IMR-90 (cell line): ENCODE measurements at regions not wholly inside any gene's neighbourhood (a gene's known extent, or its start where the extent isn't known, plus 50 kb on each side); places are given as distances from the start of the nearest gene placed in this dataset.

Source experiments
- ATAC-seq: fragments of 200-7000 bp; cut with Tn5 transposase; 2 replicates; pipeline ENCODE4 v1.9.1; 2020; ENCODE audit warnings: low read depth, mild to moderate bottlenecking, moderate library complexity
- BruUV-seq: library from RNA; stranded (reverse); fragments of 400-500 nt; replicated peaks from 2 replicates; lab custom pipeline; 2021; lab: Mats Ljungman, UMichigan
- CTCF ChIA-PET: fragments of 300-600 bp; formaldehyde crosslinking; extraction: SDS; loops from one replicate; lab custom pipeline; 2021; ENCODE audit warnings: antibody characterized with exemption; lab: Yijun Ruan, JAX
- POLR2A ChIA-PET: fragments of 300-600 bp; sonication (Branson Sonifier 250); formaldehyde crosslinking; loops from one replicate; lab custom pipeline; 2022; ENCODE audit warnings: antibody characterized with exemption; ENCODE audit not compliant: unreplicated experiment; lab: Charles Lee
- DNase-seq: peaks from one replicate; pipeline ENCODE4 v3.0.0; 2013
- H2AFZ ChIP-seq: replicated peaks from 2 replicates; pipeline ENCODE3; 2013; ENCODE audit warnings: low read length, mild to moderate bottlenecking; ENCODE audit not compliant: poor library complexity
- H2AK5ac ChIP-seq: 2 replicates; pipeline ENCODE4 v1.6.1; 2013; ENCODE audit warnings: low read depth, low read length, inconsistent platforms
- H2AK9ac ChIP-seq: replicated peaks from 2 replicates; pipeline ENCODE3; 2013; ENCODE audit warnings: mild to moderate bottlenecking, low read depth, low read length, moderate library complexity; ENCODE audit not compliant: poor library complexity
- H2BK120ac ChIP-seq: 2 replicates; pipeline ENCODE4 v1.6.1; 2013; ENCODE audit warnings: low read depth, low read length, inconsistent platforms
- H2BK15ac ChIP-seq: 3 replicates; pipeline ENCODE4 v1.6.1; 2013; ENCODE audit warnings: low read depth, low read length, inconsistent platforms
- H2BK20ac ChIP-seq: 2 replicates; pipeline ENCODE4 v1.6.1; 2013; ENCODE audit warnings: low read depth, mild to moderate bottlenecking, inconsistent platforms, low read length, moderate library complexity
- H2BK5ac ChIP-seq: 2 replicates; pipeline ENCODE4 v1.6.1; 2013; ENCODE audit warnings: mild to moderate bottlenecking, low read depth, low read length, inconsistent platforms; ENCODE audit not compliant: poor library complexity, severe bottlenecking
- H3K14ac ChIP-seq: replicated peaks from 2 replicates; pipeline ENCODE4 v1.6.1; 2013; ENCODE audit warnings: low read depth, low read length, inconsistent platforms
- H3K18ac ChIP-seq: 2 replicates; pipeline ENCODE4 v1.6.1; 2013; ENCODE audit warnings: low read depth, low read length, control low read depth
- H3K23ac ChIP-seq: 2 replicates; pipeline ENCODE4 v1.6.1; 2013; ENCODE audit warnings: low read depth, low read length, inconsistent platforms
- H3K27ac ChIP-seq: 2 replicates; pipeline ENCODE4 v1.5.1; 2013; ENCODE audit warnings: mild to moderate bottlenecking, control low read depth, low read length; ENCODE audit not compliant: insufficient read depth
- H3K27me3 ChIP-seq: 2 replicates; pipeline ENCODE4 v1.6.1; 2013; ENCODE audit warnings: low read length; ENCODE audit not compliant: control insufficient read depth, insufficient read depth
- H3K36me3 ChIP-seq: 2 replicates; pipeline ENCODE4 v1.6.1; 2013; ENCODE audit warnings: low read length, mixed read lengths; ENCODE audit not compliant: control insufficient read depth, insufficient read depth
- H3K4ac ChIP-seq: 2 replicates; pipeline ENCODE4 v1.6.1; 2013; ENCODE audit warnings: low read depth, low read length, inconsistent platforms
- H3K4me1 ChIP-seq: 2 replicates; pipeline ENCODE4 v1.6.1; 2013; ENCODE audit warnings: low read length, mixed read lengths; ENCODE audit not compliant: control insufficient read depth, insufficient read depth
- H3K4me2 ChIP-seq: 2 replicates; pipeline ENCODE4 v1.6.1; 2013; ENCODE audit warnings: low read depth, mild to moderate bottlenecking, control low read depth, low read length, moderate library complexity
- H3K4me3 ChIP-seq: 2 replicates; pipeline ENCODE4 v1.5.1; 2013; ENCODE audit warnings: low read depth, mild to moderate bottlenecking, control low read depth, low read length, moderate library complexity; ENCODE audit not compliant: insufficient read depth
- H3K56ac ChIP-seq: 2 replicates; pipeline ENCODE4 v1.6.1; 2013; ENCODE audit warnings: low read length, inconsistent platforms; ENCODE audit not compliant: insufficient read depth; ENCODE audit errors: extremely low read depth
- H3K79me1 ChIP-seq, 2 experiments: 2 replicates each; pipeline ENCODE4 v1.6.1; 2013; ENCODE audit warnings: low read length in 2 of 2, inconsistent platforms in 1 of 2, low read depth in 1 of 2
- H3K9ac ChIP-seq: 2 replicates; pipeline ENCODE4 v1.6.1; 2013; ENCODE audit warnings: low read depth, low read length, control low read depth
- H3K9me1 ChIP-seq: 2 replicates; pipeline ENCODE4 v1.6.1; 2013; ENCODE audit warnings: low read length, inconsistent platforms; ENCODE audit not compliant: insufficient read depth
- H3K9me3 ChIP-seq: 2 replicates; pipeline ENCODE4 v1.6.1; 2013; ENCODE audit warnings: low read length; ENCODE audit not compliant: control insufficient read depth, insufficient read depth
- H4K20me1 ChIP-seq: 2 replicates; pipeline ENCODE4 v1.6.1; 2013; ENCODE audit warnings: low read length, inconsistent platforms; ENCODE audit not compliant: insufficient read depth
- H4K5ac ChIP-seq: 2 replicates; pipeline ENCODE4 v1.6.1; 2013; ENCODE audit warnings: mild to moderate bottlenecking, low read depth, low read length, control low read depth
- H4K8ac ChIP-seq, 2 experiments: 2 replicates each; pipeline ENCODE4 v1.6.1; 2013; ENCODE audit warnings: low read depth in 2 of 2, low read length in 2 of 2, control low read depth in 1 of 2, inconsistent platforms in 1 of 2
- H4K91ac ChIP-seq: 2 replicates; pipeline ENCODE4 v1.6.1; 2013; ENCODE audit warnings: low read depth, low read length, inconsistent platforms; ENCODE audit not compliant: insufficient read depth
- BHLHE40 ChIP-seq: fragments of 150-350 bp; IDR thresholded peaks from 2 replicates; pipeline ENCODE4 v1.6.1; 2016; ENCODE audit warnings: mild to moderate bottlenecking, low read depth, low read length
- CEBPB ChIP-seq: IDR thresholded peaks from 2 replicates; pipeline ENCODE4 v1.6.1; 2012; ENCODE audit warnings: low read depth, low read length, improper control_type of control experiment
- CHD1 ChIP-seq: IDR thresholded peaks from 2 replicates; pipeline ENCODE4 v1.6.1; 2012; ENCODE audit warnings: low read depth, low read length, improper control_type of control experiment
- ELK1 ChIP-seq: fragments of 150-350 bp; IDR thresholded peaks from 2 replicates; pipeline ENCODE4 v1.6.1; 2016; ENCODE audit warnings: low read depth, mild to moderate bottlenecking, low read length, moderate library complexity, borderline replicate concordance
- FOS ChIP-seq: fragments of 150-350 bp; IDR thresholded peaks from 2 replicates; pipeline ENCODE4 v1.6.1; 2016; ENCODE audit warnings: low read depth, low read length
- MAFK ChIP-seq: IDR thresholded peaks from 2 replicates; pipeline ENCODE4 v1.6.1; 2012; ENCODE audit warnings: low read depth, low read length, improper control_type of control experiment
- MAZ ChIP-seq: IDR thresholded peaks from 2 replicates; pipeline ENCODE4 v1.6.1; 2012; ENCODE audit warnings: low read depth, mild to moderate bottlenecking, low read length, improper control_type of control experiment, moderate library complexity, borderline replicate concordance
- MXI1 ChIP-seq: IDR thresholded peaks from 2 replicates; pipeline ENCODE4 v1.6.1; 2012; ENCODE audit warnings: low read depth, mild to moderate bottlenecking, low read length, moderate library complexity, borderline replicate concordance
- NFE2L2 ChIP-seq: fragments of 150-350 bp; IDR thresholded peaks from 2 replicates; pipeline ENCODE4 v1.6.1; 2016; ENCODE audit warnings: low read depth, mild to moderate bottlenecking, low read length
- POLR2A ChIP-seq: IDR thresholded peaks from 2 replicates; pipeline ENCODE4 v1.6.1; 2012; ENCODE audit warnings: mild to moderate bottlenecking, low read depth, low read length
- RAD21 ChIP-seq: IDR thresholded peaks from 2 replicates; pipeline ENCODE4 v1.6.1; 2012; ENCODE audit warnings: low read length, improper control_type of control experiment
- RCOR1 ChIP-seq: IDR thresholded peaks from 2 replicates; pipeline ENCODE4 v1.6.1; 2012; ENCODE audit warnings: mild to moderate bottlenecking, low read length, improper control_type of control experiment; ENCODE audit not compliant: insufficient replicate concordance
- RFX5 ChIP-seq: IDR thresholded peaks from 2 replicates; pipeline ENCODE4 v1.8.0; 2012; ENCODE audit warnings: low read depth, mild to moderate bottlenecking, low read length, moderate library complexity
- SMC3 ChIP-seq: fragments of 150-350 bp; IDR thresholded peaks from 2 replicates; pipeline ENCODE4 v1.6.1; 2016; ENCODE audit warnings: low read depth, mild to moderate bottlenecking, antibody characterized with exemption, low read length, moderate library complexity
- WGBS, 2 experiments: methylation state at CpG; one replicate each; pipeline versions ENCODE4 v1.1.5 to v1.1.7; 2013; ENCODE audit warnings: missing lambda C conversion rate in 2 of 2; ENCODE audit not compliant: insufficient read length in 1 of 2; ENCODE audit errors: extremely low coverage in 2 of 2; 5-methylcytosine and 5-hydroxymethylcytosine counted together
- dilution Hi-C: fragments of 300-500 bp; cut with HindIII; formaldehyde crosslinking; loops from one replicate; pipeline ENCODE4 v1.14.3; 2018; ENCODE audit warnings: low sequenced_read_pairs; ENCODE audit not compliant: unreplicated experiment
- in situ Hi-C: fragments of 300-500 bp; cut with MboI; formaldehyde crosslinking; loops from 3 replicates; pipeline ENCODE4 v1.14.3; 2019; ENCODE audit warnings: low sequenced_read_pairs, inconsistent platforms, mixed read lengths
- intact Hi-C: fragments of 100-400 bp; cut with micrococcal nuclease; formaldehyde crosslinking; loops from 2 replicates; pipeline ENCODE4 v1.10.0; 2022
- TF ChIP-seq, protein P1 (sequence below): conservative IDR thresholded peaks from 2 replicates; pipeline ENCODE4 v1.5.1; 2012; ENCODE audit warnings: mild to moderate bottlenecking, low read depth, low read length, improper control_type of control experiment
- TF ChIP-seq, protein P2 (sequence below): fragments of 150-350 bp; IDR thresholded peaks from 2 replicates; pipeline ENCODE4 v1.6.1; 2017; ENCODE audit warnings: mild to moderate bottlenecking, antibody characterized with exemption, low read length, low read depth

DNA sequence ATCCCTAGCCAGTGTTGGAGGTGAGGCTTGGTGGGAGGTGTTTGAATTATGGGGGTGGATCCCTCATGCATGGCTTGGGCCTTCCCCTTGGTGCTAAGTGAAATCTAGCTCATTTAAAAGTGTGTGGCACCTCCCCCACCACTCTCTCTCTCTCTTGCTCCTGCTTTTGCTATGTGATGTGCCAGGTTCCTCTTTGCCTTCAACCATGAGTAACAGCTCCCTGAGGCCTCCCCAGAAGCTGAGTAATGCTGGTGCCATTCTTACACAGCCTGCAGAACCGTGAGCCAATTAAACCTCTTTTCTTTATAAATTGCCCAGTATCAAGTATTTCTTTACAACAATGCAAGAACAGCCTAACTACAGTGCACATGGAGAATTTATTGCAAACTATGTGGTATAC lies 188.8 kb upstream of the POT1 start:
- no peaks in the 10 kb centered on the region for H3K4me1 ChIP-seq
- no peak overlapping the region for H3K4me2 ChIP-seq
- H3K9ac ChIP-seq, result no peak overlapping the region
- DNase-seq (no peak), ATAC-seq (no peak)
- H3K9me1 ChIP-seq, result no peaks in the 10 kb centered on the region
- WGBS, 2 experiments, result no CpG with 5 or more reads among the region's 1 CpG
- no peak overlapping the region for H3K14ac ChIP-seq
- H2BK15ac ChIP-seq, result no peak overlapping the region
- intact Hi-C loops, result no loop called here
- no TSS peak for BruUV-seq
- no peak overlapping the region for H4K8ac ChIP-seq
- in situ Hi-C loops, result no loop called here
- H2AFZ ChIP-seq, result no peak overlapping the region
- ChIA-PET CTCF (no interaction called here), POLR2A (no interaction called here)
- H3K23ac ChIP-seq, result no peak overlapping the region
- H2AK5ac ChIP-seq, result no peak overlapping the region
- H4K91ac ChIP-seq, result no peak overlapping the region
- no peaks in the 10 kb centered on the region for H3K79me1 ChIP-seq
- no peak overlapping the region for H3K56ac ChIP-seq
- H3K27me3 ChIP-seq, result no peaks in the 10 kb centered on the region
- H3K36me3 ChIP-seq, result no peaks in the 10 kb centered on the region
- no peak overlapping the region for H2BK120ac ChIP-seq
- H2AK9ac ChIP-seq, result no peak overlapping the region
- H4K5ac ChIP-seq, result no peak overlapping the region
- no peak overlapping the region for H2BK5ac ChIP-seq
- TF ChIP-seq, protein P1, sequence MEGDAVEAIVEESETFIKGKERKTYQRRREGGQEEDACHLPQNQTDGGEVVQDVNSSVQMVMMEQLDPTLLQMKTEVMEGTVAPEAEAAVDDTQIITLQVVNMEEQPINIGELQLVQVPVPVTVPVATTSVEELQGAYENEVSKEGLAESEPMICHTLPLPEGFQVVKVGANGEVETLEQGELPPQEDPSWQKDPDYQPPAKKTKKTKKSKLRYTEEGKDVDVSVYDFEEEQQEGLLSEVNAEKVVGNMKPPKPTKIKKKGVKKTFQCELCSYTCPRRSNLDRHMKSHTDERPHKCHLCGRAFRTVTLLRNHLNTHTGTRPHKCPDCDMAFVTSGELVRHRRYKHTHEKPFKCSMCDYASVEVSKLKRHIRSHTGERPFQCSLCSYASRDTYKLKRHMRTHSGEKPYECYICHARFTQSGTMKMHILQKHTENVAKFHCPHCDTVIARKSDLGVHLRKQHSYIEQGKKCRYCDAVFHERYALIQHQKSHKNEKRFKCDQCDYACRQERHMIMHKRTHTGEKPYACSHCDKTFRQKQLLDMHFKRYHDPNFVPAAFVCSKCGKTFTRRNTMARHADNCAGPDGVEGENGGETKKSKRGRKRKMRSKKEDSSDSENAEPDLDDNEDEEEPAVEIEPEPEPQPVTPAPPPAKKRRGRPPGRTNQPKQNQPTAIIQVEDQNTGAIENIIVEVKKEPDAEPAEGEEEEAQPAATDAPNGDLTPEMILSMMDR, result no peak
- TF ChIP-seq CEBPB, result no peak
- TF ChIP-seq ELK1, result no peak
- TF ChIP-seq CHD1, result no peak
- TF ChIP-seq RAD21, result no peak
- TF ChIP-seq, protein P2, sequence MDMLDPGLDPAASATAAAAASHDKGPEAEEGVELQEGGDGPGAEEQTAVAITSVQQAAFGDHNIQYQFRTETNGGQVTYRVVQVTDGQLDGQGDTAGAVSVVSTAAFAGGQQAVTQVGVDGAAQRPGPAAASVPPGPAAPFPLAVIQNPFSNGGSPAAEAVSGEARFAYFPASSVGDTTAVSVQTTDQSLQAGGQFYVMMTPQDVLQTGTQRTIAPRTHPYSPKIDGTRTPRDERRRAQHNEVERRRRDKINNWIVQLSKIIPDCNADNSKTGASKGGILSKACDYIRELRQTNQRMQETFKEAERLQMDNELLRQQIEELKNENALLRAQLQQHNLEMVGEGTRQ, result no peak
- TF ChIP-seq SMC3, result no peak
- no peak for TF ChIP-seq FOS
- no peak for TF ChIP-seq RCOR1
- TF ChIP-seq BHLHE40, result no peak
- TF ChIP-seq MAZ, result no peak
- TF ChIP-seq RFX5, result no peak
- TF ChIP-seq POLR2A, result no peak
- TF ChIP-seq MXI1, result no peak
- no peak for TF ChIP-seq MAFK
- no peak for TF ChIP-seq NFE2L2
- H3K18ac ChIP-seq, result no peak overlapping the region
- H3K9me3 ChIP-seq, result no peaks in the 10 kb centered on the region
- H3K4ac ChIP-seq, result no peak overlapping the region
- dilution Hi-C loops, result no loop called here
- no peak overlapping the region for H3K27ac ChIP-seq
- no peaks in the 10 kb centered on the region for H4K20me1 ChIP-seq
- H3K4me3 ChIP-seq, result no peak overlapping the region
- H2BK20ac ChIP-seq, result no peak overlapping the region
